ENCODE measurements at regions not wholly inside any gene's neighbourhood (a gene's known extent, or its start where the extent isn't known, plus 50 kb on each side); places are given as distances from the start of the nearest gene placed in this dataset.
"Not testable (repeated sequence)": the region's sequence is repeated elsewhere in the genome, so short reads cannot be mapped to it uniquely, and the experiment has no call there.

- H3K9me3 Mint-ChIP-seq (ENCODE audit: low read depth), result peaks cover 11% of the 10 kb centered on the region
- no peak overlapping the region for H3K27ac Mint-ChIP-seq (ENCODE audit: unreplicated experiment)
- DNase-seq (ENCODE audit: low spot score), result no peak
- H3K36me3 Mint-ChIP-seq (ENCODE audit: low read depth), result no peaks in the 10 kb centered on the region
- H3K27me3 Mint-ChIP-seq (ENCODE audit: low read depth), result no peaks in the 10 kb centered on the region
- no peak for TF ChIP-seq CTCF (IDR thresholded peaks at IDR 0.05)
- no peaks in the 10 kb centered on the region for H3K4me1 Mint-ChIP-seq (ENCODE audit: low read depth)
- H3K4me3 Mint-ChIP-seq (ENCODE audit: unreplicated experiment), result no peak overlapping the region
Measured at GRCh38 chr12:97701901-97702300, 239.3 kb downstream of the RMST start.

DNA sequence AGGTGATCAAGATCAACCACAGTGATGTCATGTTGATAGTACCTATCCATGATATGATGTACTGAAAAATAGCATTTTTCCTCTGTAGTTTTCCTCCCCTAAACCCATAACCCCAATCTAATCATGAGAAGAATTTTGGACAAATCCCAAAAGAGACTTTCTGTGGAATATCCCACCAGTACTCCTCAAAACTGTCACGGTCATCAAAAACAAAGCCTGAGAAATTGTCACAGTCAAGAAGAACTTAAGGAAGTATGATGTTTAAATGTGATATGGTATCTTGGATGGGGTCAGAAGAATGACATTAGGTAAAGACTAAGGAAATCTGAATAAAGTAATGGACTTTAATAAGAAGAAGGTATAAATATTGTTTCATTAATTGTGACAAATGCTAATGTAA is 248.8 kb downstream of the RMST start:
- no peak for DNase-seq (ENCODE audit: low spot score)
- no peak for TF ChIP-seq CTCF (IDR thresholded peaks at IDR 0.05)
- Mint-ChIP-seq H3K27ac (ENCODE audit: unreplicated experiment) (no peak overlapping the region), H3K9me3 (ENCODE audit: low read depth) (peaks cover 2% of the 10 kb centered on the region), H3K36me3 (ENCODE audit: low read depth) (no peaks in the 10 kb centered on the region), H3K27me3 (ENCODE audit: low read depth) (no peaks in the 10 kb centered on the region), H3K4me3 (ENCODE audit: unreplicated experiment) (no peak overlapping the region), H3K4me1 (ENCODE audit: low read depth) (no peaks in the 10 kb centered on the region)

- H3K9me3 Mint-ChIP-seq (ENCODE audit: low read depth), result peaks cover 2% of the 10 kb centered on the region
- H3K27ac Mint-ChIP-seq (ENCODE audit: unreplicated experiment), result no peak overlapping the region
- no peaks in the 10 kb centered on the region for H3K36me3 Mint-ChIP-seq (ENCODE audit: low read depth)
- no peak for DNase-seq (ENCODE audit: low spot score)
- no peak overlapping the region for H3K4me3 Mint-ChIP-seq (ENCODE audit: unreplicated experiment)
- TF ChIP-seq CTCF (IDR thresholded peaks at IDR 0.05), result no peak
- no peaks in the 10 kb centered on the region for H3K4me1 Mint-ChIP-seq (ENCODE audit: low read depth)
- H3K27me3 Mint-ChIP-seq (ENCODE audit: low read depth), result no peaks in the 10 kb centered on the region
Measured at GRCh38 chr12:97713270-97713669, 250.7 kb downstream of the RMST start.

DNA sequence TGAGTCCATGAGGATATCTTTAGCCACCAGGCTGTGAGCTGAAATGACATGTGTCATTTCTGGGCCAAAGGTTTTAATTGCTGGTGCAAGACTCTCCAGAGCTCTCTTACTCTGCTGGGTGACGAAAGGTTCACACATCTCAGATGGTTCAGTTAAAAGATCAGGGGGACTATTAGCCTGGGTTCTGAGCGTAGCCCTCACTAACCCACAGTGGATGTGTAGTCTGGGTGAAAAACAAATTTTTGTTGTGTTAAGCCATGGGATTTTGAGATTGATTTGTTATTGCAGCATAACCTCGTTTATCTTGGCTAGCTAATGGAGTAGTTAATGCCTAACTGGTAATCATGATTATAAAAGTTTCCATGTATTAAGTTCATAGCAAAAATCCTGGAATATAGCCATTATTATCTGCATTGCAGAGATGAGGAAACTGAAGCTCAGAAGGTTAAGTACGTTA is 251.5 kb downstream of the RMST start:
- Mint-ChIP-seq H3K36me3 (ENCODE audit: low read depth) (no peaks in the 10 kb centered on the region), H3K4me3 (ENCODE audit: unreplicated experiment) (no peak overlapping the region), H3K27me3 (ENCODE audit: low read depth) (no peaks in the 10 kb centered on the region), H3K4me1 (ENCODE audit: low read depth) (no peaks in the 10 kb centered on the region), H3K9me3 (ENCODE audit: low read depth) (peaks cover 5% of the 10 kb centered on the region), H3K27ac (ENCODE audit: unreplicated experiment) (no peak overlapping the region)
- no peak for DNase-seq (ENCODE audit: low spot score)
- TF ChIP-seq CTCF (IDR thresholded peaks at IDR 0.05), result no peak

DNA sequence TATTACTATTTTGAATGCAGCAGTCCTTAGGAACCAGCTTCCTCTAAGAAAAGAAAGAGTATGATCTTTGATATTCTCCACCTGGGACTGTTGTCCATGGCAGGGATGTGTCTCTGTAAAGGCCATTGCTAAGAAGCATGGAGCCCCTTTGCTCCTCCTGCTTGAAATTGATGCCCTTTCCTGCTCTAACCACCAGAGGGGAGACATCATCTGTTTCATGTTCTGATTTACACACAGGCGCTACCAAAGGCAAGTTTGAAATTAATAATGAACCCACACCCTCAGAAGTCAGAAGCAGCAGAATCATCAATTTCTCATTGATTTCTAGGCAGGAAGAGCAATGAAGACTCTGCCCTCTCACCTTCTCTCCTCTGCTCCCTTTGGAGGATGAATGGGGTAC is 253.8 kb downstream of the RMST start:
- H3K27ac Mint-ChIP-seq (ENCODE audit: unreplicated experiment), result no peak overlapping the region
- H3K9me3 Mint-ChIP-seq (ENCODE audit: low read depth), result peaks cover 14% of the 10 kb centered on the region
- H3K27me3 Mint-ChIP-seq (ENCODE audit: low read depth), result no peaks in the 10 kb centered on the region
- DNase-seq (ENCODE audit: low spot score), result no peak
- no peaks in the 10 kb centered on the region for H3K4me1 Mint-ChIP-seq (ENCODE audit: low read depth)
- H3K36me3 Mint-ChIP-seq (ENCODE audit: low read depth), result no peaks in the 10 kb centered on the region
- H3K4me3 Mint-ChIP-seq (ENCODE audit: unreplicated experiment), result no peak overlapping the region
- TF ChIP-seq CTCF (IDR thresholded peaks at IDR 0.05), result peak; percentile 36

GRCh38 chr12:97723801-97724200 is 261.2 kb downstream of the RMST start:
- not testable (repeated sequence) for H3K4me1 Mint-ChIP-seq (ENCODE audit: low read depth); H3K4me3 Mint-ChIP-seq (ENCODE audit: unreplicated experiment); DNase-seq (ENCODE audit: low spot score); H3K36me3 Mint-ChIP-seq (ENCODE audit: low read depth); H3K27ac Mint-ChIP-seq (ENCODE audit: unreplicated experiment); H3K27me3 Mint-ChIP-seq (ENCODE audit: low read depth)
- H3K9me3 Mint-ChIP-seq (ENCODE audit: low read depth), result peaks cover 20% of the 10 kb centered on the region
